ENCODE measurements at regions not wholly inside any gene's neighbourhood (a gene's known extent, or its start where the extent isn't known, plus 50 kb on each side); places are given as distances from the start of the nearest gene placed in this dataset.
"Not testable (repeated sequence)": the region's sequence is repeated elsewhere in the genome, so short reads cannot be mapped to it uniquely, and the experiment has no call there.

GRCh38 chr1:121008512-121009215, 119.1 kb downstream of the PPIAL4A start:
- TF ChIP-seq, protein P1, sequence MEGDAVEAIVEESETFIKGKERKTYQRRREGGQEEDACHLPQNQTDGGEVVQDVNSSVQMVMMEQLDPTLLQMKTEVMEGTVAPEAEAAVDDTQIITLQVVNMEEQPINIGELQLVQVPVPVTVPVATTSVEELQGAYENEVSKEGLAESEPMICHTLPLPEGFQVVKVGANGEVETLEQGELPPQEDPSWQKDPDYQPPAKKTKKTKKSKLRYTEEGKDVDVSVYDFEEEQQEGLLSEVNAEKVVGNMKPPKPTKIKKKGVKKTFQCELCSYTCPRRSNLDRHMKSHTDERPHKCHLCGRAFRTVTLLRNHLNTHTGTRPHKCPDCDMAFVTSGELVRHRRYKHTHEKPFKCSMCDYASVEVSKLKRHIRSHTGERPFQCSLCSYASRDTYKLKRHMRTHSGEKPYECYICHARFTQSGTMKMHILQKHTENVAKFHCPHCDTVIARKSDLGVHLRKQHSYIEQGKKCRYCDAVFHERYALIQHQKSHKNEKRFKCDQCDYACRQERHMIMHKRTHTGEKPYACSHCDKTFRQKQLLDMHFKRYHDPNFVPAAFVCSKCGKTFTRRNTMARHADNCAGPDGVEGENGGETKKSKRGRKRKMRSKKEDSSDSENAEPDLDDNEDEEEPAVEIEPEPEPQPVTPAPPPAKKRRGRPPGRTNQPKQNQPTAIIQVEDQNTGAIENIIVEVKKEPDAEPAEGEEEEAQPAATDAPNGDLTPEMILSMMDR (IDR thresholded peaks at IDR 0.05; ENCODE audit: low read length) = not testable (repeated sequence)
- TF ChIP-seq EZH2phosphoT487 (IDR thresholded peaks at IDR 0.05; ENCODE audit: low read length); EZH2 (optimal IDR thresholded peaks at IDR 0.05; ENCODE audit: low read depth, low read length): not testable (repeated sequence)

All from MM.1S (cell line).